ENCODE measurements at regions not wholly inside any gene's neighbourhood (a gene's known extent, or its start where the extent isn't known, plus 50 kb on each side); places are given as distances from the start of the nearest gene placed in this dataset.

DNA sequence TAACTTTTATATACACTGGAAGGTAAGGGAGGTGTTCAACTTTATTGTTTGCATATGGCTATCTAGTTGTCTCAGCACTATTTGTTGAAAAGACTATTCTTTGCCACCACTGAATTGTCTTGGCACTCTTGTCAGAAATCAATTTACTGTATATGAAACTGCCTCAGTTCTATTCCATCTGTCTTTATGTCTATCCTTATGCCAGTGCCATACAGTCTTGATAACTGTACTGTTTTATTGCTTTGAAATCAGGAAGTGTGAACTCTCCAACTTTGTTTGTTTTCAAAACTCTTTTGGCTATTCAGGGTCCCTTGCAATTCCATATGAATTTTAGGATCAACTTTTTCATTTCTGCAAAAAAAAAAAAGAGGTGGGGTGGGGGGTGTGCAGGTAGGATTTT lies 77.2 kb downstream of the PRSS23 start:
- H3K9ac ChIP-seq (ENCODE audit: control insufficient read depth, insufficient read depth, low read length) = no peak overlapping the region
- ChIA-PET SMC1A (ENCODE audit: uncharacterized antibody, unreplicated experiment) (no interaction called here), CTCF (interaction anchor here (1.0 kb wide), 1 partner anchor 191 kb away, joined by 3 read pairs; no protein-coding TSS in a partner anchor), RAD21 (ENCODE audit: unreplicated experiment) (no interaction called here), POLR2A (no interaction called here)
- H3K27me3 ChIP-seq (replicated peaks in 1 of 2; ENCODE audit: control insufficient read depth in 2 of 2, insufficient read depth in 2 of 2, low read length in 1 of 2) = no peaks in the 10 kb centered on the region
- ATAC-seq (no peak), FAIRE-seq (no peak), DNase-seq (ENCODE audit: low read depth, low spot score) (no peak)
- no peaks in the 10 kb centered on the region for H3K79me2 ChIP-seq (ENCODE audit: control insufficient read depth, insufficient read depth, low read length)
- H3K4me1 ChIP-seq (ENCODE audit: control insufficient read depth, insufficient read depth, low read length) = no peaks in the 10 kb centered on the region
- H3K4me2 ChIP-seq (ENCODE audit: control insufficient read depth, insufficient read depth) = no peak overlapping the region
- no peak overlapping the region for H3K27ac ChIP-seq (ENCODE audit: control insufficient read depth, insufficient read depth)
- no peak for TF ChIP-seq TCF7 (IDR thresholded peaks at IDR 0.05; ENCODE audit: borderline replicate concordance)
- TF ChIP-seq MTA2 (IDR thresholded peaks at IDR 0.05; ENCODE audit: low read depth) = no peak
- TF ChIP-seq RUNX3 (IDR thresholded peaks at IDR 0.05; ENCODE audit: low read length) = no peak
- TF ChIP-seq POLR2AphosphoS2 (IDR thresholded peaks at IDR 0.05; ENCODE audit: low read depth, low read length) = no peak
- no peak for TF ChIP-seq EED (IDR thresholded peaks at IDR 0.05; ENCODE audit: low read depth)
- TF ChIP-seq NR2C2 (IDR thresholded peaks at IDR 0.05; ENCODE audit: borderline replicate concordance, control insufficient read depth, insufficient read length, low read depth) = no peak
- TF ChIP-seq ATF7 (IDR thresholded peaks at IDR 0.05; ENCODE audit: low read depth) = no peak
- no peak for TF ChIP-seq NR2F1 (conservative IDR thresholded peaks at IDR 0.05)
- no peak for TF ChIP-seq RB1 (IDR thresholded peaks at IDR 0.05; ENCODE audit: borderline replicate concordance)
- TF ChIP-seq FOXK2 (IDR thresholded peaks at IDR 0.05) = no peak
- no peak for TF ChIP-seq CREB1 (IDR thresholded peaks at IDR 0.05; ENCODE audit: low read depth)
- TF ChIP-seq MXI1 (IDR thresholded peaks at IDR 0.05; ENCODE audit: low read depth, low read length) = no peak
- no peak for TF ChIP-seq NBN (IDR thresholded peaks at IDR 0.05)
- TF ChIP-seq, protein P1, sequence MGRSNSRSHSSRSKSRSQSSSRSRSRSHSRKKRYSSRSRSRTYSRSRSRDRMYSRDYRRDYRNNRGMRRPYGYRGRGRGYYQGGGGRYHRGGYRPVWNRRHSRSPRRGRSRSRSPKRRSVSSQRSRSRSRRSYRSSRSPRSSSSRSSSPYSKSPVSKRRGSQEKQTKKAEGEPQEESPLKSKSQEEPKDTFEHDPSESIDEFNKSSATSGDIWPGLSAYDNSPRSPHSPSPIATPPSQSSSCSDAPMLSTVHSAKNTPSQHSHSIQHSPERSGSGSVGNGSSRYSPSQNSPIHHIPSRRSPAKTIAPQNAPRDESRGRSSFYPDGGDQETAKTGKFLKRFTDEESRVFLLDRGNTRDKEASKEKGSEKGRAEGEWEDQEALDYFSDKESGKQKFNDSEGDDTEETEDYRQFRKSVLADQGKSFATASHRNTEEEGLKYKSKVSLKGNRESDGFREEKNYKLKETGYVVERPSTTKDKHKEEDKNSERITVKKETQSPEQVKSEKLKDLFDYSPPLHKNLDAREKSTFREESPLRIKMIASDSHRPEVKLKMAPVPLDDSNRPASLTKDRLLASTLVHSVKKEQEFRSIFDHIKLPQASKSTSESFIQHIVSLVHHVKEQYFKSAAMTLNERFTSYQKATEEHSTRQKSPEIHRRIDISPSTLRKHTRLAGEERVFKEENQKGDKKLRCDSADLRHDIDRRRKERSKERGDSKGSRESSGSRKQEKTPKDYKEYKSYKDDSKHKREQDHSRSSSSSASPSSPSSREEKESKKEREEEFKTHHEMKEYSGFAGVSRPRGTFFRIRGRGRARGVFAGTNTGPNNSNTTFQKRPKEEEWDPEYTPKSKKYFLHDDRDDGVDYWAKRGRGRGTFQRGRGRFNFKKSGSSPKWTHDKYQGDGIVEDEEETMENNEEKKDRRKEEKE (IDR thresholded peaks at IDR 0.05) = no peak
- no peak for TF ChIP-seq STAT3 (IDR thresholded peaks at IDR 0.05; ENCODE audit: low read depth, low read length)
- no peak for TF ChIP-seq JUND (IDR thresholded peaks at IDR 0.05; ENCODE audit: low read depth, low read length)
- no peak for TF ChIP-seq REST (IDR thresholded peaks at IDR 0.05; ENCODE audit: low read depth, low read length)
- no peaks in the 10 kb centered on the region for H3K36me3 ChIP-seq (ENCODE audit: control insufficient read depth in 2 of 2, insufficient read depth in 2 of 2, low read length in 1 of 2)
- intact Hi-C loops (cut with micrococcal nuclease; ENCODE audit: unreplicated experiment) (no loop called here), in situ Hi-C loops (cut with MboI) (no loop called here)
- H2AFZ ChIP-seq (ENCODE audit: control insufficient read depth, low read depth, low read length) = no peak overlapping the region
- H4K20me1 ChIP-seq (ENCODE audit: control insufficient read depth, insufficient read depth) = no peaks in the 10 kb centered on the region
- no TSS peak for BruUV-seq (replicated peaks)
- no peak overlapping the region for H3K4me3 ChIP-seq
- no peaks in the 10 kb centered on the region for H3K9me3 ChIP-seq (replicated peaks; ENCODE audit: control insufficient read depth, insufficient read depth, low read length)
